HG02610 (cell line): ENCODE measurements at regions not wholly inside any gene's neighbourhood (a gene's known extent, or its start where the extent isn't known, plus 50 kb on each side); places are given as distances from the start of the nearest gene placed in this dataset.
A peak's percentile ranks its signal among the peaks of the same experiment; 100 is the strongest.
"Not testable (repeated sequence)": the region's sequence is repeated elsewhere in the genome, so short reads cannot be mapped to it uniquely, and the experiment has no call there.

ENCODE experiments used
- ATAC-seq: cut with Tn5 transposase; IDR thresholded peaks from one replicate; pipeline ENCODE4 v1.9.1; 2021; ENCODE audit warnings: mild to moderate bottlenecking, moderate library complexity; ENCODE audit not compliant: unreplicated experiment

- no peak for ATAC-seq
Observed at GRCh38 chr5:28313953-28314352, 1275.6 kb upstream of the CDH9 start.

GRCh38 chr5:28313321-28313951, 1275.0 kb upstream of the CDH9 start:
- ATAC-seq, result no peak

DNA sequence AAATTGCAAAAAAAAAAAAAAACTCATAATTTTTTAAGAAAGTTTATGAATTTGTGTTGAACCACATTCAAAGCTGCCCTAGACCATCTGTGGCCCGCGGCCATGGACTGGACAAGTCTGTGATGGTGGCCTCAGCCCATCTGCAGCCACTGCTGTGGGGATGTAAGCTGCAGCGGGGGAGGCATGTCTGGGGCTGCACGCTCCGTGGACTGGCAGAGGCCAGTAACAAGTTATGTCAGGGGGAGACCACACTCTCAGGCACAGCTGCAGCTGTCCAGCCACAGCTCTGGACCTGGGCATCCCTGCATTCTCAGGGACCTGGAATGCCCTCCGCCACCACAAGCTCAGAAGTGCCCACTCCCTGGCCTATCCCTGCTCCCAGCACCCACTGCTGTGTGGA, 1272.3 kb upstream of the CDH9 start:
- ATAC-seq, result no peak

DNA sequence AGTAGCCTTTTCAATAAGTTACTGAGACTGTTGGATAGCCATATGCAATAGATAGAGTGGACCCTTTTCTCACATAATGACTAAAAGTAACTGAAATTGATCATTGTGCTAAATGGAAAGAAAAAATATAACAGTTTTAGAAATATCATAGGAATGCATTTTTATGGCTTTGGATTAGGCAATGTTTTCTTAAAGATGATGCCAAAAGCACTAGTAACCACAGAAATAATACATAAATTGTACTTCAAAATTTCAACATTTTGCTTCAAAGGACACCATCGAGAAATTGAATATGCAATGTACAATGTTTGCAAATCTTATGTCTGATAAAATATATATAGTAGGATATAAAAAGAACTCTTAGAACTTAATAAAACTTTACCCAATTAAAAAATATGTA, 1267.5 kb upstream of the CDH9 start:
- ATAC-seq, result no peak

DNA sequence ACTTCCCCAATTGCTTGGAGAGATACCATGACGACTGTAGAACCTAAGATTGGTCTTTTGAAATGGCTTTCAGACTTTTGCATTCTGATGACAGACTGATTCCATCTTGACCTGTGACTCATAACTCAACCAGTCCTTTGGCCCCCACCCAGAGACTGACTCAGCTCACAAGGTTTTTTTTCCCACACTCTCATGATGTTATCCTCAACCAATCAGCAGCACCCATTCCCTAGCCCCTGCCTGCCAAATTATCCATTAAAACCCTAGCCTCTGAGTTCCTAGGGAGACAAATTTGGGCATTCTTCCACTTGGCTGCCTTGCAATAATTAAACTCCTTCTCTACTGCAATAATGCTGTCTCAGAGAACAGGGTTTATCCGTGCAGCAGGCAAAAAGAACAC, 1263.3 kb upstream of the CDH9 start:
- no peak for ATAC-seq

- ATAC-seq, result no peak
Observed at GRCh38 chr5:28296254-28297013, 1258.0 kb upstream of the CDH9 start.

DNA sequence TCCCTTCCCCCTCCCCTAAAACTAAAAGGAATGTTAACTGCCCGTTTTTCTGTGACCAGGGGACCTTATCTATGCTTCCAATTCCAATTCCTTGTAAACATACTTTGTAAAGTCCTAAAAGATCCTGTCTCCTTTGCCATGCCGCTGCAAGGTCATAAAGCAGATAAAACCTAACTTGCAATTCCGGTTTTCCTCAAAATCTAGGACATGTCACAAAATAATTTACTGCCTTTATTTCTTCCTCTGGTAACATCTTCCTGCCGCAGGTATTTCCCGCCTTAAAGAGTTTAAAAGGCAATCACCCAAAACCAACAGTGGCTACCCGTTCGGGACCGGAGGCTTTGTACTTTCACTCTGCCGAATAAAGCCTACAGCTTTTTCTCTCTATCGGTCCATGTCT, 1248.6 kb upstream of the CDH9 start:
- not testable (repeated sequence) for ATAC-seq

DNA sequence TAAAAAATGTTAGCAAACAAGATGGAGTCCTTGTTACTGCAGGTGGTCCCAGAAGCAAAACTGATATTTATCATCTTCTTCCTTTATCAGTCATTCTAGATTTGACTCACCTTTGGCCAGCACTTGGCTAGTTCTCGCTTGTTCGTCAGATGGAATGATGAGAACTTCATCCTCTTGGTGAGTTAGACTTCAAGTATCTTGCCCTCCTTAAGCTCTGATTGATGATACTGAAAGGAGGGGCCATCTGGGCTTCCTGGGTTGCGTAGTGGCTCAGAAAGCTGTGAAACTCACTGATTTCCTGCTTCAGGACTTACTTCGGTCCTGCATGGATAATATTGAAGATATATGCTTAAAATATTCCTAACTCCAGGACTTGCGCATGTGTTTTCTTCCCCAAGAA, 1248.2 kb upstream of the CDH9 start:
- ATAC-seq, result no peak

DNA sequence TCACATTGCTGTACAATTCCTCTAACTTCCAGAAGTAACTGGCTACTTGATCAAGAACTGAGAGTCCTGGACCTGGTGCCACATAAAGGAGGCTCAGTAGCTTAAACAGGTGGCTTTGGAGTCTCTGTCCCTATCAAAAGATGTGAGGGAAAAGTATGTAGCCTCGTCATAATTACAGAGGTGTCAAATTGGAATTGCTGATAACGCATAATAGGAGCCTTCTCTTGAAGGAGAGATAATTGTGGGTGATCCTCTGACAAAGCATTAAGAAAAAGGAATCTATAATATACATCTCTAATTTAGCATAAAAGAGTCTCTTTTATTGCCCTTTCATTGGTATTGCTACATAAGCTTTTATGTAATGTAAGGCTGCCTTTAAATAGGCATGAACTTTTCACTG, 1246.4 kb upstream of the CDH9 start:
- no peak for ATAC-seq

DNA sequence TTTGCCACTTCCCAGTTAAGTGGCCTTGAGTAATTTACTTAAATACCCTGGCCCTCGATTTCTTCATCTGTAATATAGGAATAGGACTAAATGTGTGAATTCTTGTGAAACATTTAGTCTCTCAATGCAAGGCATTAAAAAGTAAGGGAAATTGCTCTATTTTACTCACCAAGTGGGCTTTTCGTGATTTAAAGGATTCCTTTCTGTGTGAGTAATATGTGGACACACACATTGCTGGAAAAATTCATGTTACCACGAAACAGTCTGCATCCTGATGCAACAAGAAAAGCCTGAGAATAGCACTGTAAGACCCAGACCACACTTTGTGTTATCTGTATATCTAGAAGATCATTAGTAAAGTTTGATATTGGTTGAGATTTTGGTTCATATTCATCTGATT, 1243.0 kb upstream of the CDH9 start:
- ATAC-seq, result no peak

GRCh38 chr5:28275931-28276330, 1237.5 kb upstream of the CDH9 start:
- ATAC-seq, result no peak

DNA sequence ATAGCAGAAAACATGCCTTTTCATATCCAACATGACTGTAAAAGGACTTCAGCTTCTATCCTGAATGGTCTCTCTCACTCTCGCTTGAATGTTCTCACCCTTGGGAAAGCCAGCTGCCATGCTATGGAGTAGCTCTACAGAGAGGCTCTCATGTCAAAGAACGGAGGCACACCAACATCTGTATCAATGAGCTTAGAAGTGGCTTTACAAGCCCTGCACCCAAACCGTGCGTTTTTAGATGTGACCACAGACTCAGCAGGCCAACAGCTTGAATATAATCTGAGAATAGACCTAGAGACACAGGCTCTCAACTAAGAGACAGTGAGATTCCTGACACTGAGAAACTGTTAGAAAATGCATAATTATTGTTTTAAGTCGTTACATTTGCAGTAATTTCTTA, 1231.6 kb upstream of the CDH9 start:
- ATAC-seq, result no peak

- no peak for ATAC-seq
Observed at GRCh38 chr5:28265877-28266276, 1227.5 kb upstream of the CDH9 start.

DNA sequence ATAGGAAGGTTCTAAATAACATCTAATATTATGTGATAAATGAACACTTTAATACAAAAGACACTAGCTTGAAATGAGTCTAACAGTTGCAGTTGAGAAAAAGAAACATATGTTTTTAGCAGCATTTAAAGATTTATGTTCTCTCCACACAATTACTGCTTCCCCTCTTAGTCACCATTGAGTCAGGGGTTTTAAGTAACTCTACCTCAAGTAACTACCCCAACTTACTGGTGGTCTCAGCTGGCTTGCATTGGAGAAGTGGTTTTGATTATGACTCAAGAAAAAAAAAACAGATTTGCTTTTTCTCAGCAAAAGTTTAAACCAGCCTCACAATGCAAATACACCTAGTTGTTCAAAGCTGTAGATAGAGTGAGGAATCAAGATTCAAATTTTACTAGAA, 1216.5 kb upstream of the CDH9 start:
- ATAC-seq, result no peak

GRCh38 chr5:28253431-28253830, 1215.0 kb upstream of the CDH9 start:
- ATAC-seq, result no peak

DNA sequence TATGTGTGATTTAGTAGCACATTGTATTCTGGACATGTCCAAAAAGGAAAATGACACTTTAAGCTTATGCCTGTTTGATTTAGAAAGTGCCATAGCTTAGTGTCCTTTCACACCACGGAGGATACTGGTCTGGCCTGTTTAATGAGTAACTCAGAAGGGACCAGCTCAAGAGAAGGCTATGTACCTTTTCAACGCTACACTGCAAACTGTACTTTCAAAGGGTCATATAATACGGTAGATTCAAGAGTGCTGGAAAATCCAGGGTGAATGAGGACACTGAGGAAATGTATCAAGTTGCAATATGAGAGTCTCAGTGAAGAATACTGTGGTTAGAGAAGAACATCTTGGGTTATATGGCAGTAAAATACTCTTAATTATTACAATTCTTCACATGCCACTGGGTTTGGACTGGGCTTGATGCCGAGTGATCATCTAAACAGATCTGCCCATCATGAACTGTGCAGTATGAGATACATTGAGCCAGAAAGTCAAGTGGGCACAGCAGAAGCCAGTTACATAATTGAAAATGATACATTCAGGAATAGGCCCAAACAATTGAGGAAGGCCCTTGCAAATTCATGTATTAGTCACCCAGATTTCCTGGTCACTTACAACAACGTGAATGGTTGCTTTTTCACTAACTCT, 1211.5 kb upstream of the CDH9 start:
- no peak for ATAC-seq

DNA sequence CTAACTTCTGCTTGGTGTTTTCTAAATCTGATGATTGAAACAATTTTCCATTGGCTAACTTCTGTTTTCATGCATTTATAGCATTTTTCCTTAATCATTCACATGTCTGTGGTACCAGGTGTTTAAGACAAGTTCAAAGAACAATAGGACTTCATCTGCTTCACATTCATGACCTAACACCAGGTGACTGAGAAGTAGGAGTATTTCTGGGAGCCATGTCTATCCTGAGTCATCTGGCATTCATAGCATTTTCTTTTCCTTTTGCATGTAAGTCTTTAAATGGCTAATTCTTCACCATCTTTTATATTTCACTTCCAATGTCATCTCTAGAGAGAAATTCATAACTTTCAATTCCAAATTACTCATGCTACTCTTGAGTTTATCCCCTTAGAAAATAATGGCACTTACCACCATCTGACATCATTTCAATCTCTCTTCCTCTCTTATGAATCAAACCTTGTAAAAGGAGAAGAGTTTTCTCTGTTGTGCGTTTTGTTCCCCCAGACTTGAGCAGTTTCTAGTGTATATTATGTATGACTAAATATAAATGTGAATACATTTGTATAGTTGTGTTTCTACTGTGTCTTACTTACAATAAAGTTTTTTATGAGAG, 1196.1 kb upstream of the CDH9 start:
- ATAC-seq, result no peak

- no peak for ATAC-seq
Observed at GRCh38 chr5:28226407-28226806, 1188.0 kb upstream of the CDH9 start.

- ATAC-seq, result no peak
Observed at GRCh38 chr5:28219539-28219938, 1181.2 kb upstream of the CDH9 start.

DNA sequence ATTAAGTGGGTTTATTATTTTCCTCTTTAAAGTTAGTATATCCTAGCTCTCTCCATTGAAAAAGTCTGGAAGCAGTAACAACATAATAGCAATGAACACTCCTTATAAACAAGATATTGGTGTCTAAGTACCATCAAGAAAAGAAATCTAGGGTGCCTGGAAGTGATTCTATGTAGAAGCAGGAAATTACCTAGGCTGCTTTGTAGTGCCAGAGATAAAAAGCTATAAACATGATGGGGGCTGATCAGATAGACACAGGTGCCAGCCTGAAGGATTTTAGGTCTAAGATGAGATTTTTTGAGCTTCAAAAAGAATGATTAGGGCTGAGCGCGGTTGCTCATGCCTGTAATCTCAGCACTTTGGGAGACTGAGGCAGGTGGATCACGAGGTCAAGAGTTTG, 1179.3 kb upstream of the CDH9 start:
- ATAC-seq, result no peak

- ATAC-seq, result peak; percentile 88
Observed at GRCh38 chr5:28216939-28217360, 1178.6 kb upstream of the CDH9 start.

DNA sequence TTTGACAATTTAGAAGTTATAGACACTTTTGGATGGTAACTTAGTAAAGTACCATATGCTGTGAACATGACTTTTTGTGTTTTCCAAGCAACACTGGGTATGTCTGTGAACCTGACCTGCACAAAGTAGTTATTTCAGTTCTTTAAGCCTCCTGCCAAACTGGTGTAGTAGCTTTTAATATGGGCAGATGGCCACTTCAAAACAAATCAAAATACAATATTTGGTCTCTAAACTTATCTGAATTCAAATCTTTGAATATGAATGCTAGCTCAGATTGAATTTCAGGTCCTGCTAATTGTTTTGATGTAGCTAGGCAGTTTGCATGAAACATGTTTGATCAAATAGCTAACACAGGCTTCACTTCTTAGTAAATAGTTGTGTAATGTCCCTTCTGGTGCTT, 1176.7 kb upstream of the CDH9 start:
- no peak for ATAC-seq
